Left ventricle myocardium inferior (tissue), 1 donor: ENCODE measurements at regions not wholly inside any gene's neighbourhood (a gene's known extent, or its start where the extent isn't known, plus 50 kb on each side); places are given as distances from the start of the nearest gene placed in this dataset.

Experiments
- DNase-seq: peaks from one replicate; pipeline ENCODE4 v3.0.0-alpha.2; 2020
- H3K27ac ChIP-seq: fragments of 200-600 bp; replicated peaks from 2 replicates; pipeline ENCODE4 v1.8.0; 2021
- H3K27me3 ChIP-seq: fragments of 200-600 bp; 2 replicates; pipeline ENCODE4 v1.8.0; 2021; ENCODE audit warnings: low read depth
- H3K36me3 ChIP-seq: fragments of 200-600 bp; 2 replicates; pipeline ENCODE4 v1.8.0; 2021
- H3K4me1 ChIP-seq: fragments of 200-600 bp; 2 replicates; pipeline ENCODE4 v1.8.0; 2021
- H3K4me3 ChIP-seq: fragments of 200-600 bp; 2 replicates; pipeline ENCODE4 v1.8.0; 2021; ENCODE audit warnings: mild to moderate bottlenecking, moderate library complexity
- H3K9me3 ChIP-seq: fragments of 200-600 bp; replicated peaks from 2 replicates; pipeline ENCODE4 v1.8.0; 2021
- intact Hi-C: fragments of 100-400 bp; cut with micrococcal nuclease; formaldehyde crosslinking; loops from one replicate; pipeline ENCODE4 v1.11.0; 2022
- TF ChIP-seq, protein P1 (sequence below): fragments of 200-600 bp; IDR thresholded peaks from 2 replicates; pipeline ENCODE4 v1.8.0; 2021; ENCODE audit warnings: antibody characterized with exemption, mild to moderate bottlenecking, borderline replicate concordance
- donor health status: DM: no; HTN: yes; CAD: no; lungs with severe emphysema.

DNA sequence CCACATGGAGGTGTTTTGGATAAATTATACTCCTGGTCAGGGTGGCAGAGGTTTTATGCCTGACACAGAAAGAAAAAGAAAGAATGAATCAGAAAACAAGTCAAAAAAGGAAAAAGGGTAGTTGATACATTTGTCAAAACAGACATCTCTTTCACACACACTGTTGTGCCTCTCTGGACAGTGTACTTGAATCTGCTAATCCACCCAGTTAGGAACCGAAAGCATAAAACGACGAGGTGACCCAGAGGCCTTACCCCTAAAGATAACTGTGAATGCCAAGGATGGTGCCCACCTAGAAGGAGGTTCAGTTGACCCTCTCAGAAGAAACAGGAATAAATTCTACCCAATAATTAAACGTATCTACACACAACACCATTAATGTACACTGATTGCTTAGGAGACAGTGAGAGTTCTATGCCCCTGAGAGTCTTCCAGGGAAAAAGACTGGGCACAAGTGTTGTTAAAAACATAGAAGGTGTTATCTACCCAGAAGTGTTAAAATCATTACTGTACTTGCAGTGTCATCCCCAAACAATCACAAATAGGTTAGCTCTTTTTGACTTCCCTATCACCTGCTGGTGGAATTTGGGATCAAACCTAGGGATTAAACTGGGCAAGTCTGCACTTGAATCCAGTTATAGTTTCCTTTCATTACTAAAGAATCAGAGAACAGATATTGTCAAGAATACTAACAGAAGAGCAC lies 123.2 kb upstream of the DNAJC10 start:
- H3K4me3 ChIP-seq, result no peak overlapping the region
- no peaks in the 10 kb centered on the region for H3K36me3 ChIP-seq
- TF ChIP-seq, protein P1, sequence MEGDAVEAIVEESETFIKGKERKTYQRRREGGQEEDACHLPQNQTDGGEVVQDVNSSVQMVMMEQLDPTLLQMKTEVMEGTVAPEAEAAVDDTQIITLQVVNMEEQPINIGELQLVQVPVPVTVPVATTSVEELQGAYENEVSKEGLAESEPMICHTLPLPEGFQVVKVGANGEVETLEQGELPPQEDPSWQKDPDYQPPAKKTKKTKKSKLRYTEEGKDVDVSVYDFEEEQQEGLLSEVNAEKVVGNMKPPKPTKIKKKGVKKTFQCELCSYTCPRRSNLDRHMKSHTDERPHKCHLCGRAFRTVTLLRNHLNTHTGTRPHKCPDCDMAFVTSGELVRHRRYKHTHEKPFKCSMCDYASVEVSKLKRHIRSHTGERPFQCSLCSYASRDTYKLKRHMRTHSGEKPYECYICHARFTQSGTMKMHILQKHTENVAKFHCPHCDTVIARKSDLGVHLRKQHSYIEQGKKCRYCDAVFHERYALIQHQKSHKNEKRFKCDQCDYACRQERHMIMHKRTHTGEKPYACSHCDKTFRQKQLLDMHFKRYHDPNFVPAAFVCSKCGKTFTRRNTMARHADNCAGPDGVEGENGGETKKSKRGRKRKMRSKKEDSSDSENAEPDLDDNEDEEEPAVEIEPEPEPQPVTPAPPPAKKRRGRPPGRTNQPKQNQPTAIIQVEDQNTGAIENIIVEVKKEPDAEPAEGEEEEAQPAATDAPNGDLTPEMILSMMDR, result no peak
- intact Hi-C loops, result no loop called here
- DNase-seq, result no peak
- no peaks in the 10 kb centered on the region for H3K4me1 ChIP-seq
- no peaks in the 10 kb centered on the region for H3K9me3 ChIP-seq
- no peak overlapping the region for H3K27ac ChIP-seq
- H3K27me3 ChIP-seq, result no peaks in the 10 kb centered on the region

DNA sequence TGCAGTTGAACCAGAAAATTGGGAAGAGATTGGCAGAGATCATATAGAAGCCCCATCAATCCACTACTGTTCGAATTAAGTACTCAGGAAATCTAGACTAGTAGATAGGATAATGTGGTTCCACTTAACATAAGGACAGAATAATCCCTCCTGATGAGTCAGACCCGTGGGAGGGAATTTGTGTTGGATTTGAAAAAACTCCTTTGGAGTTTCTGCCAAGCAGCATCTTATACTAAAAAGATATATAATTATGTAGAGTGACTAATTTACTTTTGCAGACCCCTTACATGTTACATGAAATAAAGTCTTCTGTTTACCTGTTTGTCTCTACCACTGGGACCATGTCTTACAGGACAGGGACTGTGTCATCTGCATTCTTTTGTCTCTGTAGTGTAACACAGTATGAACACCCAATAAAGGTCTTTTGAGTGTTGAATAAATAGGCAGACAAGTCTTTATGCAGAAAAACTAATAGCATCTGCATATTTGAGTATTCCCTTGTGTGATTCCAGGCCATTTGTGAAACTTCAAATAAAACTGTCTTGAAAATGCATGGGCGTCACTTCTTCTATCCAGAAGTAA lies 122.6 kb upstream of the DNAJC10 start:
- TF ChIP-seq, protein P1, result no peak
- intact Hi-C loops, result no loop called here
- Histone ChIP-seq H3K27ac (no peak overlapping the region), H3K36me3 (no peaks in the 10 kb centered on the region), H3K27me3 (no peaks in the 10 kb centered on the region), H3K4me1 (no peaks in the 10 kb centered on the region), H3K4me3 (no peak overlapping the region), H3K9me3 (no peaks in the 10 kb centered on the region)
- DNase-seq, result no peak

DNA sequence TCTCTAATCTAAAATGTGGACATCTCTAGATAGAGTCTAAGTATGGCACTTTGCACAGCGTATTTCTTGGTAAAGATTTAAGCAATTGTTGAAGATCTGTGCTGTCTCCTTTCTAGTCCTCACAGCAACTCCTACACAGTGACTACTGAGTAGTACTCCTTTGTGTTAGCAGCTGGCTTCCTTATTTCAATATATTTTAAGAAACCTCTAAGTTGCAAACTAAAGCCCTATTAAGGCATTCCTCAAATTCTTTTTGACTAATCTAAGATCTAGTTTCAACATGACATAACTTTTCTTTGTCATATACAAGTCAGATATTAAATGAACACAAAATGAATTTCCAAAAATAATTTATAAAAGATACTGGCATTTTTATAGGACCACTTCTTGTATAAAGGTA lies 121.8 kb upstream of the DNAJC10 start:
- H3K36me3 ChIP-seq, result no peaks in the 10 kb centered on the region
- H3K27me3 ChIP-seq, result no peaks in the 10 kb centered on the region
- no peaks in the 10 kb centered on the region for H3K4me1 ChIP-seq
- H3K4me3 ChIP-seq, result no peak overlapping the region
- no peaks in the 10 kb centered on the region for H3K9me3 ChIP-seq
- TF ChIP-seq, protein P1, result no peak
- H3K27ac ChIP-seq, result no peak overlapping the region
- DNase-seq, result no peak
- intact Hi-C loops, result no loop called here

- intact Hi-C loops, result no loop called here
- DNase-seq, result no peak
- H3K9me3 ChIP-seq, result no peaks in the 10 kb centered on the region
Measured at GRCh38 chr2:182595650-182596049, 120.4 kb upstream of the DNAJC10 start.

GRCh38 chr2:182597570-182598295 lies 118.3 kb upstream of the DNAJC10 start:
- Histone ChIP-seq H3K9me3 (no peaks in the 10 kb centered on the region), H3K4me3 (no peak overlapping the region), H3K36me3 (no peaks in the 10 kb centered on the region), H3K4me1 (no peaks in the 10 kb centered on the region), H3K27me3 (no peaks in the 10 kb centered on the region), H3K27ac (no peak overlapping the region)
- DNase-seq, result no peak
- TF ChIP-seq, protein P1, result no peak
- intact Hi-C loops, result no loop called here

More at GRCh38 chr2:182595650-182596049, 120.4 kb upstream of the DNAJC10 start:
- Histone ChIP-seq H3K27me3 (no peaks in the 10 kb centered on the region), H3K36me3 (no peaks in the 10 kb centered on the region), H3K4me3 (no peak overlapping the region), H3K4me1 (no peaks in the 10 kb centered on the region), H3K27ac (no peak overlapping the region)
- TF ChIP-seq, protein P1, result no peak
